ENCODE measurements at regions not wholly inside any gene's neighbourhood (a gene's known extent, or its start where the extent isn't known, plus 50 kb on each side); places are given as distances from the start of the nearest gene placed in this dataset.

GRCh38 chr14:71688576-71688975 lies 243.7 kb upstream of the RGS6 start:
- TF ChIP-seq CTCF (IDR thresholded peaks at IDR 0.05) (no peak), POLR2A (IDR thresholded peaks at IDR 0.05) (no peak)

Measured in right lobe of liver (tissue), 4 donors.